Kidney (tissue), 13 donors: ENCODE measurements at regions not wholly inside any gene's neighbourhood (a gene's known extent, or its start where the extent isn't known, plus 50 kb on each side); places are given as distances from the start of the nearest gene placed in this dataset.

Experiments used
- DNase-seq, 5 donors: peaks; one replicate each; pipeline ENCODE4 v3.0.0-alpha.2; 2013 to 2020
- FAIRE-seq: peaks from 2 replicates; lab custom pipeline; 2012; peaks lifted over from hg19 to GRCh38; lab: Jason Lieb, UNC
- H3K27ac ChIP-seq, 2 donors: one replicate each; pipeline ENCODE4 v1.7.0; 2013; ENCODE audit warnings: low read depth in 2 of 2, low read length in 2 of 2, inconsistent platforms in 1 of 2
- H3K27me3 ChIP-seq: one replicate; pipeline ENCODE4 v1.7.1; 2013; ENCODE audit warnings: low read length, inconsistent platforms; ENCODE audit not compliant: control insufficient read depth, insufficient read depth
- H3K36me3 ChIP-seq, 3 donors: one replicate each; pipeline versions ENCODE4 v1.7.0 to v1.7.1; 2013; ENCODE audit warnings: low read length in 3 of 3, control low read depth in 1 of 3, inconsistent platforms in 1 of 3; ENCODE audit not compliant: insufficient read depth in 3 of 3, control insufficient read depth in 2 of 3
- H3K4me1 ChIP-seq, 3 donors: one replicate each; pipeline versions ENCODE4 v1.7.0 to v1.7.1; 2013; ENCODE audit warnings: low read length in 3 of 3, inconsistent platforms in 1 of 3, low read depth in 1 of 3; ENCODE audit not compliant: control insufficient read depth in 2 of 3, insufficient read depth in 2 of 3
- H3K4me3 ChIP-seq, 3 donors: one replicate each; pipeline versions ENCODE4 v1.7.0 to v1.8.1; 2013; ENCODE audit warnings: low read length in 3 of 3, control low read depth in 1 of 3, inconsistent platforms in 1 of 3
- H3K9ac ChIP-seq, 3 donors: one replicate each; pipeline versions ENCODE4 v1.7.0 to v1.7.1; 2013; ENCODE audit warnings: low read length in 3 of 3, control low read depth in 1 of 3, inconsistent platforms in 1 of 3
- H3K9me3 ChIP-seq, 3 donors: one replicate each; pipeline versions ENCODE4 v1.7.0 to v1.7.1; 2013; ENCODE audit warnings: low read length in 3 of 3, control low read depth in 1 of 3, inconsistent platforms in 1 of 3; ENCODE audit not compliant: control insufficient read depth in 2 of 3, insufficient read depth in 1 of 3
- intact Hi-C: fragments of 100-400 bp; cut with DNase I; formaldehyde crosslinking; loops from one replicate; pipeline ENCODE4 v1.11.1; 2022
- TF ChIP-seq, protein P1 (sequence below): IDR thresholded peaks from 3 replicates; pipeline ENCODE4 v1.5.1; 2012; ENCODE audit warnings: mild to moderate bottlenecking, moderate library complexity, borderline replicate concordance; ENCODE audit not compliant: insufficient read depth; ENCODE audit errors: extremely low read depth
- donor health status: control.
- donor health status: control.
- donor health status: control.
- donor health status: control.
- donor health status: control.
- donor health status: DM: yes; HTN: yes; CAD: no.
- donor health status: Normal renal cell carcinoma (clear cell type).

DNA sequence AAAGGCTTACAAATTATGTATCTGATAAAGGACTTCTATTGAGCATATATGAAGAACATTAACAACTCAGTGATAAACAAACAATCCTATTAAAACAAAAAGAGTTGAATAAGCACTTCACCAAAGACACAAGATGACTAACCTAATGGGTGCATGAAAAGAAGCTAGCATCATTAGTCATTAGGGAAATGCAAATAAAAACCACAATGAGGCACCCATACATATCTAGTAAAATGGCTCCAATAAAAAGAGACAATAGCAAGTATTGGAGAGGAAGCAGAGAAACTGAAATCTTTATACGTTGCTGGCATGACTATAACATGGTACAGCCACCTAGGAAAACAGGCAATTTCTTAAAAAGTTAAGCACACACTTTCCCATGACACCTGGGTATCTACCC is 77.6 kb upstream of the ZMIZ1 start:
- H3K9ac ChIP-seq, result no peak overlapping the region
- intact Hi-C loops, result no loop called here
- DNase-seq, result no peak
- H3K4me1 ChIP-seq, result no peaks in the 10 kb centered on the region
- no peaks in the 10 kb centered on the region for H3K27me3 ChIP-seq
- TF ChIP-seq, protein P1, sequence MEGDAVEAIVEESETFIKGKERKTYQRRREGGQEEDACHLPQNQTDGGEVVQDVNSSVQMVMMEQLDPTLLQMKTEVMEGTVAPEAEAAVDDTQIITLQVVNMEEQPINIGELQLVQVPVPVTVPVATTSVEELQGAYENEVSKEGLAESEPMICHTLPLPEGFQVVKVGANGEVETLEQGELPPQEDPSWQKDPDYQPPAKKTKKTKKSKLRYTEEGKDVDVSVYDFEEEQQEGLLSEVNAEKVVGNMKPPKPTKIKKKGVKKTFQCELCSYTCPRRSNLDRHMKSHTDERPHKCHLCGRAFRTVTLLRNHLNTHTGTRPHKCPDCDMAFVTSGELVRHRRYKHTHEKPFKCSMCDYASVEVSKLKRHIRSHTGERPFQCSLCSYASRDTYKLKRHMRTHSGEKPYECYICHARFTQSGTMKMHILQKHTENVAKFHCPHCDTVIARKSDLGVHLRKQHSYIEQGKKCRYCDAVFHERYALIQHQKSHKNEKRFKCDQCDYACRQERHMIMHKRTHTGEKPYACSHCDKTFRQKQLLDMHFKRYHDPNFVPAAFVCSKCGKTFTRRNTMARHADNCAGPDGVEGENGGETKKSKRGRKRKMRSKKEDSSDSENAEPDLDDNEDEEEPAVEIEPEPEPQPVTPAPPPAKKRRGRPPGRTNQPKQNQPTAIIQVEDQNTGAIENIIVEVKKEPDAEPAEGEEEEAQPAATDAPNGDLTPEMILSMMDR, result no peak
- no peak overlapping the region for H3K27ac ChIP-seq
- FAIRE-seq, result no peak
- H3K4me3 ChIP-seq, result no peak overlapping the region
- no peaks in the 10 kb centered on the region for H3K36me3 ChIP-seq
- no peaks in the 10 kb centered on the region for H3K9me3 ChIP-seq

DNA sequence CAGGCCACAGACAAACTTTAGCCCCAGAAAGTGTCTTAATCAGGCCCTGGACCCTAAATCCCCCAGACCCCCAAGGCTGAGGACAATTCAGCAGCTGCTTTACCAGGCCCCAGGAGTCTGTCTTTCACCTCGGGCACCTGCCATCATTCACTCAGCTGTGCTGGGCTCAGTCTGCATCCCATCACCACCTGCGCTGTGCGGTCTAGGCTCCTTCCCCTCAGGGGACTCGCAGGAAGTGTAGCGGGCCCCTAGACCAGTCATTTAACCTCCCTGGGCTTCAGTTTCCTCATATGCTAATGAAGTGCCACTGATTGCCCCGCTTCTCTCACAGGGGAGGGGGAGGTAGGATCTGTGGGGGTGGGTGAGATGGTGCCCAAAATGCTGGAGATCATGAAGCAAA is 76.4 kb upstream of the ZMIZ1 start:
- no peak for FAIRE-seq
- intact Hi-C loops, result no loop called here
- H3K9me3 ChIP-seq, result no peaks in the 10 kb centered on the region
- no peak overlapping the region for H3K9ac ChIP-seq
- H3K4me1 ChIP-seq, result no peaks in the 10 kb centered on the region
- H3K27me3 ChIP-seq, result no peaks in the 10 kb centered on the region
- no peak overlapping the region for H3K27ac ChIP-seq
- H3K36me3 ChIP-seq, result no peaks in the 10 kb centered on the region
- TF ChIP-seq, protein P1, result no peak
- DNase-seq, result no peak
- H3K4me3 ChIP-seq, result no peak overlapping the region

DNA sequence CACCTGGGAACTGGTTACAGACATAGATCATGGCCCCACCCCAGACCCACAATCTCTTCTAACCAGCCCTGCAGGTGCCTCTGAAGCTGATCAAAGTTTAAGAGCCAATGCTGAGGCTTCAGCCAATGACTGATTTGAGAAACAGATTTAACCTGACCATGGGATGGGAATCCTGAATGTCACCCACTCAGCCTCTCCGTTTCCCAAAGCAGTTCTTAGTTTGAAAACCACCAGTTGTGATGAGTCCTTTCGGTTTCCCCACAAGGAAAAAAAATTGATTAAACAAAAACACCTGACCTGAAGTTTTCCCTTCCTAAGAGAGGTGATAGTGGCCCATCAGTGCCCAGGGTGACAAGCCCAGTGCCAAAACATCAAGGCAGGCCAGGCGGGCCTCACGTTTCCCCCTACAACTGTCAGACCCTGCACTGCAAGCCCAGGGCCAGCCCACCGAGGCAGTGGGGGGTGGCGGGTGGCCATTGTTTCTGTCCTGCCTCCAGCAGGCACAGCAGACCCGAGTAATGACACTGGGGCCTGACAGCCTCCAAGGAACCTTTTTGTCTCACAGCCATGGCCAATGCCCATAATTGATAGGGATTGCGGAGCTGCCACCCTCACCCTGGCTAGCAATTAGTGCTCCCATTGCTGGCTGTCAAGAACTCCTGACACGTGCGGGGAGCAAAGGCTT is 75.4 kb upstream of the ZMIZ1 start:
- H3K27ac ChIP-seq, result no peak overlapping the region
- H3K36me3 ChIP-seq, result no peaks in the 10 kb centered on the region
- intact Hi-C loops, result no loop called here
- TF ChIP-seq, protein P1, result no peak
- H3K4me3 ChIP-seq, result no peak overlapping the region
- no peaks in the 10 kb centered on the region for H3K4me1 ChIP-seq
- H3K9ac ChIP-seq, result no peak overlapping the region
- FAIRE-seq (no peak), DNase-seq (no peak)
- H3K27me3 ChIP-seq, result no peaks in the 10 kb centered on the region
- H3K9me3 ChIP-seq, result no peaks in the 10 kb centered on the region
